GM23338 (cell line): ENCODE measurements at regions not wholly inside any gene's neighbourhood (a gene's known extent, or its start where the extent isn't known, plus 50 kb on each side); places are given as distances from the start of the nearest gene placed in this dataset.

Experiments used
- ATAC-seq: fragments of 200-7000 bp; cut with Tn5 transposase; 3 replicates; pipeline ENCODE4 v1.9.1; 2020
- DNase-seq: peaks from one replicate; pipeline ENCODE4 v3.0.0-alpha.2; 2015; ENCODE audit warnings: low spot score
- H2AFZ ChIP-seq: fragments of 200-600 bp; sonication (generic); 2 replicates; pipeline ENCODE4 v1.8.0; 2016; ENCODE audit warnings: antibody characterized with exemption, mild to moderate bottlenecking, moderate library complexity
- H3F3A ChIP-seq: fragments of 200-600 bp; sonication (generic); replicated peaks from 2 replicates; pipeline ENCODE4 v1.8.0; 2017; ENCODE audit warnings: antibody characterized with exemption, mixed run types, low read depth
- H3K27ac ChIP-seq: fragments of 200-600 bp; sonication (generic); 2 replicates; pipeline ENCODE4 v1.6.1; 2016; ENCODE audit warnings: low read depth
- H3K27me3 ChIP-seq: fragments of 200-600 bp; sonication (generic); 2 replicates; pipeline ENCODE4 v1.8.0; 2016; ENCODE audit warnings: mild to moderate bottlenecking, mixed run types, moderate library complexity; ENCODE audit not compliant: insufficient read depth
- H3K36me3 ChIP-seq: fragments of 200-600 bp; sonication (generic); 2 replicates; pipeline ENCODE4 v1.8.0; 2016; ENCODE audit warnings: mild to moderate bottlenecking; ENCODE audit not compliant: insufficient read depth
- H3K4me1 ChIP-seq: fragments of 200-600 bp; sonication (generic); 2 replicates; pipeline ENCODE4 v1.8.0; 2016; ENCODE audit warnings: mild to moderate bottlenecking, moderate library complexity; ENCODE audit not compliant: insufficient read depth
- H3K4me2 ChIP-seq: fragments of 200-600 bp; sonication (generic); 2 replicates; pipeline ENCODE4 v1.7.1; 2017; ENCODE audit warnings: mixed run types
- H3K4me3 ChIP-seq: fragments of 200-600 bp; sonication (generic); 2 replicates; pipeline ENCODE4 v1.6.1; 2016; ENCODE audit warnings: mixed run types
- H3K79me2 ChIP-seq: fragments of 200-600 bp; sonication (generic); replicated peaks from 2 replicates; pipeline ENCODE4 v1.8.0; 2017; ENCODE audit warnings: mild to moderate bottlenecking; ENCODE audit not compliant: insufficient read depth
- H3K9me2 ChIP-seq: fragments of 200-600 bp; sonication (generic); 2 replicates; pipeline ENCODE4 v1.8.0; 2017; ENCODE audit not compliant: insufficient read depth
- H4K20me1 ChIP-seq: fragments of 200-600 bp; sonication (generic); replicated peaks from 2 replicates; pipeline ENCODE4 v1.8.0; 2017; ENCODE audit warnings: mild to moderate bottlenecking; ENCODE audit not compliant: insufficient read depth
- H3K27ac Mint-ChIP-seq: 2 replicates; pipeline ENCODE4 v1.8.0; 2020; ENCODE audit warnings: inconsistent platforms, mild to moderate bottlenecking, moderate library complexity, mixed read lengths
- H3K27me3 Mint-ChIP-seq: 3 replicates; pipeline ENCODE4 v1.8.0; 2022; ENCODE audit warnings: low read depth, mild to moderate bottlenecking, moderate library complexity, mixed read lengths, inconsistent platforms; ENCODE audit not compliant: insufficient read depth, poor library complexity
- H3K36me3 Mint-ChIP-seq: 3 replicates; pipeline ENCODE4 v1.8.0; 2021; ENCODE audit warnings: low read depth, mild to moderate bottlenecking, inconsistent platforms, moderate library complexity, mixed read lengths
- H3K4me1 Mint-ChIP-seq: 3 replicates; pipeline ENCODE4 v1.8.0; 2020; ENCODE audit warnings: mild to moderate bottlenecking, inconsistent platforms, mixed read lengths
- H3K4me3 Mint-ChIP-seq: 3 replicates; pipeline ENCODE4 v1.8.0; 2021; ENCODE audit warnings: moderate library complexity, mild to moderate bottlenecking, inconsistent platforms, mixed read lengths
- H3K9me3 Mint-ChIP-seq: 3 replicates; pipeline ENCODE4 v1.8.0; 2020; ENCODE audit warnings: moderate library complexity, mild to moderate bottlenecking, inconsistent platforms, mixed read lengths
- ETS1 ChIP-seq: IDR thresholded peaks from 2 replicates; pipeline ENCODE4 v1.6.1; 2016; ENCODE audit warnings: antibody characterized with exemption
- POLR2AphosphoS5 ChIP-seq: IDR thresholded peaks from 2 replicates; pipeline ENCODE4 v1.6.1; 2016; ENCODE audit warnings: antibody characterized with exemption, low read depth
- ZNF114 ChIP-seq: fragments of 250-450 bp; sonication (Bioruptor Pico); IDR thresholded peaks from 2 replicates; pipeline ENCODE4 v1.5.0; 2020; ENCODE audit warnings: mild to moderate bottlenecking, moderate library complexity
- ZNF331 ChIP-seq: fragments of 250-450 bp; sonication (Bioruptor Pico); IDR thresholded peaks from 2 replicates; pipeline ENCODE4 v1.5.0; 2020; ENCODE audit warnings: low read depth, mild to moderate bottlenecking, moderate library complexity
- ZNF462 ChIP-seq: fragments of 250-450 bp; sonication (Bioruptor Pico); IDR thresholded peaks from 2 replicates; pipeline ENCODE4 v1.5.0; 2020; ENCODE audit warnings: mild to moderate bottlenecking, moderate library complexity
- TF ChIP-seq, protein P1 (sequence below), 2 experiments: fragments of 200-600 bp in 1 of 2; sonication (generic) in 1 of 2; conservative IDR thresholded peaks; 2 replicates each; pipeline versions ENCODE4 v1.5.1 to v1.6.1; 2016 to 2017; ENCODE audit warnings: antibody characterized with exemption in 2 of 2, low read depth in 2 of 2, mild to moderate bottlenecking in 2 of 2, moderate library complexity in 1 of 2

DNA sequence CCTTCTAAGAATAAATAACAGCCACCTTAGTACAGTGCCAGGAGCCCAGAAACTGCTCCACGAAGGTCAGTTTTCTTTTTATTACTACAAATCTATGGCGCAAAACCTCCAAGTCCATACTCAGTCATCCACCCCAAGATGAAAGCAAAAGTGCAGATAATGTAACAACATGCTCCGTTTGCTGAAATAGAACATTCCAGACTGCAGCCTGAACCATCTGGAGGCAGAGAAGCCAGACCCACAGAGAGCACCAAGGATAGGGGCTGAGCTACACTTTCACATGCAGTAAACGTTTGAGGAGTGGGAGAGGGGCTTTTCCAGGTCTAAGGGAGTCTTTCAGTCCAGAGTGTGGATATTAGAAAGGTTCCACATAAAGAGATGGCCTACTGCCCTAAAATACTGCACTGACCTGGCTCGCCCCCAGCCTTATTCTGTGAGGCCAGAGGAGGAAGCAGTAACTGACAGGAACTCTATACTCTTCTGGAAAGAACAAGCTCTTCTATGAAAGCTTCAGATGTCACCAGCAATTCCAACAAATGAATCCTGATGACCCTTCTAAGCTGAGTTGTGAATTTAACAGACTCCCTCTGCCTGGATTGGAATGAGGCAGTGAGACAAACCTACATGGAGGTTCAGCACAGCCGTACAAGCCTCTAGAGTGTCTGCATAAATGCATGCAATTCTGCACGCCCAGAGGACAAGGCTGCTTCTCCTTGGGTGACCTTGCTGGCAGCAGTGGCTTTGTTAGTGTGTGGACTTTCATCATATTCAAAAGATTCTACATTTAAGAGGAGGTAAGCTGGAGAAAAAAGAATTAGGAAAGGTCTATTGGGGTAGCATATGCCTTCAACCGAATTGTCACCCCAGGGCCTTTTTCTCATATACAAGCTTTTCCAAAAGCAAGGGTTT is 153.9 kb upstream of the EGLN3 start (continued):
- TF ChIP-seq ZNF462, result no peak

DNA sequence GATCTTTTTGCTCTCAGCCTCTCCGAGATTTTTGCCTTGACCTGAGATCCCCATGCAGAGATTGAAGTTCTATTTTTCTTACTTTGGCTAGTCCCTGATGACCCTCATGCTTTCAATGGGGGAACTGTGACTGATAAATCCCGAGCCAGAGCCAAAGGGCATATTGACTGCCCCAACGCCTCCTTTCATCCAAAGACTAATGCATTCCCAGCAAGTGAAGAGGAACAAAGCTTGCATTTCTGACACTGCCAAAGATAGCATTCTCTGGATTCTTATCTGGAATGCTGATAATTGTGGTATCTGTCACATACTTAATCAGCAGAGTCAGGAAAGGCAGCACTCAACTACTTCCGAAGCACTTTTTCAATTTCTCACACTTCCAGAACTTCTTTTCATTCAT is 152.3 kb upstream of the EGLN3 start:
- Histone ChIP-seq H3K4me2 (no peak overlapping the region), H3K4me3 (no peak overlapping the region), H3K36me3 (no peaks in the 10 kb centered on the region), H3K9me2 (peaks cover 8% of the 10 kb centered on the region; the same call in 1 of the 2 replicates), H3K79me2 (no peaks in the 10 kb centered on the region), H2AFZ (no peak overlapping the region), H3K27me3 (no peaks in the 10 kb centered on the region), H4K20me1 (no peaks in the 10 kb centered on the region; the same call in 1 of the 2 replicates), H3K27ac (no peak overlapping the region), H3F3A (no peaks in the 10 kb centered on the region), H3K4me1 (no peaks in the 10 kb centered on the region)
- Mint-ChIP-seq H3K36me3 (no peaks in the 10 kb centered on the region), H3K4me1 (peaks cover 7% of the 10 kb centered on the region), H3K9me3 (no peaks in the 10 kb centered on the region), H3K27me3 (peaks cover 8% of the 10 kb centered on the region), H3K4me3 (no peak overlapping the region), H3K27ac (no peak overlapping the region)
- DNase-seq, result no peak
- ATAC-seq, result no peak
- TF ChIP-seq ZNF114 (CRISPR knock-in tag), result no peak
- TF ChIP-seq, protein P1, sequence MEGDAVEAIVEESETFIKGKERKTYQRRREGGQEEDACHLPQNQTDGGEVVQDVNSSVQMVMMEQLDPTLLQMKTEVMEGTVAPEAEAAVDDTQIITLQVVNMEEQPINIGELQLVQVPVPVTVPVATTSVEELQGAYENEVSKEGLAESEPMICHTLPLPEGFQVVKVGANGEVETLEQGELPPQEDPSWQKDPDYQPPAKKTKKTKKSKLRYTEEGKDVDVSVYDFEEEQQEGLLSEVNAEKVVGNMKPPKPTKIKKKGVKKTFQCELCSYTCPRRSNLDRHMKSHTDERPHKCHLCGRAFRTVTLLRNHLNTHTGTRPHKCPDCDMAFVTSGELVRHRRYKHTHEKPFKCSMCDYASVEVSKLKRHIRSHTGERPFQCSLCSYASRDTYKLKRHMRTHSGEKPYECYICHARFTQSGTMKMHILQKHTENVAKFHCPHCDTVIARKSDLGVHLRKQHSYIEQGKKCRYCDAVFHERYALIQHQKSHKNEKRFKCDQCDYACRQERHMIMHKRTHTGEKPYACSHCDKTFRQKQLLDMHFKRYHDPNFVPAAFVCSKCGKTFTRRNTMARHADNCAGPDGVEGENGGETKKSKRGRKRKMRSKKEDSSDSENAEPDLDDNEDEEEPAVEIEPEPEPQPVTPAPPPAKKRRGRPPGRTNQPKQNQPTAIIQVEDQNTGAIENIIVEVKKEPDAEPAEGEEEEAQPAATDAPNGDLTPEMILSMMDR (conservative IDR thresholded peaks at IDR 0.05; ENCODE audit: low read depth in 2 of 2), result no peak
- no peak for TF ChIP-seq POLR2AphosphoS5
- TF ChIP-seq ETS1, result no peak
- no peak for TF ChIP-seq ZNF331
